ENCODE measurements at regions not wholly inside any gene's neighbourhood (a gene's known extent, or its start where the extent isn't known, plus 50 kb on each side); places are given as distances from the start of the nearest gene placed in this dataset.

- in situ Hi-C loops (cut with MboI; ENCODE audit: low sequenced_read_pairs, unreplicated experiment), result no loop called here
- no peak for TF ChIP-seq CTCF (IDR thresholded peaks at IDR 0.05; ENCODE audit: borderline replicate concordance, control extremely low read depth, extremely low read depth, insufficient read depth, missing control alignments)
- no peak for DNase-seq (ENCODE audit: low spot score)
Observed at GRCh38 chr6:82062219-82062618, 185.3 kb downstream of the IBTK start.

GRCh38 chr6:82057846-82058554, 189.5 kb downstream of the IBTK start:
- no peak for TF ChIP-seq CTCF (IDR thresholded peaks at IDR 0.05; ENCODE audit: borderline replicate concordance, control extremely low read depth, extremely low read depth, insufficient read depth, missing control alignments)
- in situ Hi-C loops (cut with MboI; ENCODE audit: low sequenced_read_pairs, unreplicated experiment), result no loop called here
- DNase-seq (ENCODE audit: low spot score), result no peak

- in situ Hi-C loops (cut with MboI; ENCODE audit: low sequenced_read_pairs, unreplicated experiment), result no loop called here
- TF ChIP-seq CTCF (IDR thresholded peaks at IDR 0.05; ENCODE audit: borderline replicate concordance, control extremely low read depth, extremely low read depth, insufficient read depth, missing control alignments), result no peak
- DNase-seq (ENCODE audit: low spot score), result no peak
Observed at GRCh38 chr6:82056567-82056966, 191.0 kb downstream of the IBTK start.

- TF ChIP-seq CTCF (IDR thresholded peaks at IDR 0.05; ENCODE audit: borderline replicate concordance, control extremely low read depth, extremely low read depth, insufficient read depth, missing control alignments), result no peak
- in situ Hi-C loops (cut with MboI; ENCODE audit: low sequenced_read_pairs, unreplicated experiment), result no loop called here
- no peak for DNase-seq (ENCODE audit: low spot score)
Observed at GRCh38 chr6:82045965-82046756, 201.4 kb downstream of the IBTK start.

GRCh38 chr6:82040405-82041221, 206.9 kb downstream of the IBTK start:
- no peak for DNase-seq (ENCODE audit: low spot score)
- in situ Hi-C loops (cut with MboI; ENCODE audit: low sequenced_read_pairs, unreplicated experiment), result no loop called here
- peak; percentile 77 for TF ChIP-seq CTCF (IDR thresholded peaks at IDR 0.05; ENCODE audit: borderline replicate concordance, control extremely low read depth, extremely low read depth, insufficient read depth, missing control alignments)

GRCh38 chr6:82038631-82039030, 208.9 kb downstream of the IBTK start:
- in situ Hi-C loops (cut with MboI; ENCODE audit: low sequenced_read_pairs, unreplicated experiment), result no loop called here
- DNase-seq (ENCODE audit: low spot score), result no peak
- TF ChIP-seq CTCF (IDR thresholded peaks at IDR 0.05; ENCODE audit: borderline replicate concordance, control extremely low read depth, extremely low read depth, insufficient read depth, missing control alignments), result no peak

All from GM13976 (cell line).